Karpas-422 (cell line): ENCODE measurements at regions not wholly inside any gene's neighbourhood (a gene's known extent, or its start where the extent isn't known, plus 50 kb on each side); places are given as distances from the start of the nearest gene placed in this dataset.

Experiments
- DNase-seq: peaks from one replicate; pipeline ENCODE4 v3.0.0-alpha.2; 2015
- H2AFZ ChIP-seq: fragments of 200-600 bp; sonication (generic); 2 replicates; pipeline ENCODE4 v1.6.1; 2014; ENCODE audit warnings: antibody characterized with exemption, low read length, mixed read lengths
- H3K27ac ChIP-seq: fragments of 200-600 bp; sonication (generic); 2 replicates; pipeline ENCODE4 v1.5.1; 2014; ENCODE audit warnings: mild to moderate bottlenecking, low read length, moderate library complexity
- H3K27me3 ChIP-seq: fragments of 200-600 bp; sonication (generic); 2 replicates; pipeline ENCODE4 v1.6.1; 2014; ENCODE audit warnings: low read length, mixed read lengths
- H3K36me3 ChIP-seq: fragments of 200-600 bp; sonication (generic); 2 replicates; pipeline ENCODE4 v1.6.1; 2014; ENCODE audit warnings: low read length, mixed read lengths; ENCODE audit not compliant: insufficient read depth
- H3K4me1 ChIP-seq: fragments of 200-600 bp; sonication (generic); 2 replicates; pipeline ENCODE4 v1.6.1; 2014; ENCODE audit warnings: mild to moderate bottlenecking, low read length, mixed read lengths
- H3K4me2 ChIP-seq: fragments of 200-600 bp; sonication (generic); 2 replicates; pipeline ENCODE4 v1.6.1; 2014; ENCODE audit warnings: low read length, low read depth, mild to moderate bottlenecking; ENCODE audit not compliant: poor library complexity, severe bottlenecking
- H3K4me3 ChIP-seq: fragments of 200-600 bp; sonication (generic); 2 replicates; pipeline ENCODE4 v1.5.1; 2014; ENCODE audit warnings: mild to moderate bottlenecking, antibody characterized with exemption, low read length, mixed read lengths
- H3K79me2 ChIP-seq: fragments of 200-600 bp; sonication (generic); 2 replicates; pipeline ENCODE4 v1.6.1; 2014; ENCODE audit warnings: mild to moderate bottlenecking, low read length, mixed read lengths
- H3K9ac ChIP-seq: fragments of 200-600 bp; sonication (generic); 2 replicates; pipeline ENCODE4 v1.6.0; 2014; ENCODE audit warnings: low read length
- H3K9me2 ChIP-seq: fragments of 200-600 bp; sonication (generic), shearing (Covaris generic); replicated peaks from 2 replicates; pipeline ENCODE4 v1.6.0; 2014; ENCODE audit warnings: mild to moderate bottlenecking, low read length, moderate library complexity; ENCODE audit not compliant: insufficient read depth
- H3K9me3 ChIP-seq: fragments of 300-700, 200-600 bp; sonication (generic); 2 replicates; pipeline ENCODE4 v1.6.1; 2014; ENCODE audit warnings: low read length, mixed read lengths
- H4K20me1 ChIP-seq: fragments of 200-600 bp; sonication (generic); 2 replicates; pipeline ENCODE4 v1.6.1; 2014; ENCODE audit warnings: mild to moderate bottlenecking, antibody characterized with exemption, low read length, low read depth; ENCODE audit not compliant: insufficient read depth

GRCh38 chr20:9889270-9889981 is 50.5 kb upstream of the PAK5 start:
- no peaks in the 10 kb centered on the region for H4K20me1 ChIP-seq
- no peak overlapping the region for H3K27ac ChIP-seq
- H3K27me3 ChIP-seq = 0 out of 2 replicates have a peak, but pooled peaks cover 3% of the 10 kb centered on the region
- H3K79me2 ChIP-seq = no peaks in the 10 kb centered on the region
- peak overlapping the region; percentile 56 for H3K4me3 ChIP-seq
- peak; percentile 76 for DNase-seq
- H3K4me1 ChIP-seq = peaks cover 8% of the 10 kb centered on the region
- peak overlapping the region; percentile 63 for H3K4me2 ChIP-seq
- H3K9ac ChIP-seq = no peak overlapping the region
- H3K36me3 ChIP-seq = no peaks in the 10 kb centered on the region
- H3K9me3 ChIP-seq = no peaks in the 10 kb centered on the region
- H2AFZ ChIP-seq = peak overlapping the region; percentile 83
- no peaks in the 10 kb centered on the region for H3K9me2 ChIP-seq
